Ascending aorta (tissue), 2 donors: ENCODE measurements at regions not wholly inside any gene's neighbourhood (a gene's known extent, or its start where the extent isn't known, plus 50 kb on each side); places are given as distances from the start of the nearest gene placed in this dataset.

ENCODE experiments used
- DNase-seq, 2 donors: peaks; one replicate each; pipeline ENCODE4 v3.0.0-alpha.2; 2019; ENCODE audit warnings: low spot score in 2 of 2
- H3K27ac ChIP-seq, 2 donors: fragments of 200-600 bp; sonication (generic); one replicate each; pipeline ENCODE4 v1.5.1; 2016 to 2017; ENCODE audit warnings: mild to moderate bottlenecking in 1 of 2
- H3K27me3 ChIP-seq: fragments of 200-600 bp; sonication (generic); one replicate; pipeline ENCODE4 v1.5.1; 2017
- H3K36me3 ChIP-seq, 2 donors: fragments of 200-600 bp; sonication (generic); one replicate each; pipeline ENCODE4 v1.5.1; 2016
- H3K4me1 ChIP-seq, 2 donors: fragments of 200-600 bp; sonication (generic); one replicate each; pipeline ENCODE4 v1.5.1; 2016 to 2017; ENCODE audit warnings: mild to moderate bottlenecking in 1 of 2
- H3K4me3 ChIP-seq, 2 donors: fragments of 200-600 bp; sonication (generic); one replicate each; pipeline ENCODE4 v1.5.1; 2016 to 2017; ENCODE audit warnings: mild to moderate bottlenecking in 1 of 2
- H3K9me3 ChIP-seq, 2 donors: fragments of 200-600 bp; sonication (generic); one replicate each; pipeline ENCODE4 v1.5.1; 2016
- intact Hi-C: fragments of 100-400 bp; cut with DNase I; formaldehyde crosslinking; loops from one replicate; pipeline ENCODE4 v1.15.1; 2023
- TF ChIP-seq, protein P1 (sequence below), 3 experiments: fragments of 200-600 bp in 2 of 3; fragments of 450-650 bp in 1 of 3; sonication (generic) in 2 of 3; IDR thresholded peaks; one replicate each; pipeline ENCODE4 v1.5.1; 2016 to 2019; ENCODE audit warnings: antibody characterized with exemption in 3 of 3, mild to moderate bottlenecking in 1 of 3, moderate library complexity in 1 of 3

DNA sequence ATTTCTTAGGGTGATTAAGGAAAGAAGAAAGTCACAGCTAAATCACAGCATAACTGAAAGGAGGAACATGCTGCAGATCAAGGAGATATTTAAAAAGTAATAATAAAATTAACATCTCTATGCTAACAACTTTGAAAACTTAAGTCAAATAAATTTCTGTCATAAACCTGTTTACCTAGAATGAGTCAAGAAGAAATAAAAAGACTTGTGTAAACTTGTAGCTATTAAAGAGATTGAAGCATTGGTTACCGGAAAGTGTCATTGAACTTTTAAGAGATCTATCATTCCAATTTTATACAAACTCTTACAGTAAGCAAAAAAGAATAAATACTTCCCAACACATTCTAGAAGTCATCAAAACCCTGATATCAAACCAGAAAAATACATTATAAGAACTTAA lies 520.1 kb upstream of the SYT4 start:
- no peaks in the 10 kb centered on the region for H3K27me3 ChIP-seq
- H3K36me3 ChIP-seq: no peaks in the 10 kb centered on the region
- H3K4me1 ChIP-seq: no peaks in the 10 kb centered on the region
- H3K9me3 ChIP-seq: no peaks in the 10 kb centered on the region
- TF ChIP-seq, protein P1, sequence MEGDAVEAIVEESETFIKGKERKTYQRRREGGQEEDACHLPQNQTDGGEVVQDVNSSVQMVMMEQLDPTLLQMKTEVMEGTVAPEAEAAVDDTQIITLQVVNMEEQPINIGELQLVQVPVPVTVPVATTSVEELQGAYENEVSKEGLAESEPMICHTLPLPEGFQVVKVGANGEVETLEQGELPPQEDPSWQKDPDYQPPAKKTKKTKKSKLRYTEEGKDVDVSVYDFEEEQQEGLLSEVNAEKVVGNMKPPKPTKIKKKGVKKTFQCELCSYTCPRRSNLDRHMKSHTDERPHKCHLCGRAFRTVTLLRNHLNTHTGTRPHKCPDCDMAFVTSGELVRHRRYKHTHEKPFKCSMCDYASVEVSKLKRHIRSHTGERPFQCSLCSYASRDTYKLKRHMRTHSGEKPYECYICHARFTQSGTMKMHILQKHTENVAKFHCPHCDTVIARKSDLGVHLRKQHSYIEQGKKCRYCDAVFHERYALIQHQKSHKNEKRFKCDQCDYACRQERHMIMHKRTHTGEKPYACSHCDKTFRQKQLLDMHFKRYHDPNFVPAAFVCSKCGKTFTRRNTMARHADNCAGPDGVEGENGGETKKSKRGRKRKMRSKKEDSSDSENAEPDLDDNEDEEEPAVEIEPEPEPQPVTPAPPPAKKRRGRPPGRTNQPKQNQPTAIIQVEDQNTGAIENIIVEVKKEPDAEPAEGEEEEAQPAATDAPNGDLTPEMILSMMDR (IDR thresholded peaks at IDR 0.05): no peak
- intact Hi-C loops: no loop called here
- no peak overlapping the region for H3K27ac ChIP-seq
- H3K4me3 ChIP-seq: no peak overlapping the region
- no peak for DNase-seq

GRCh38 chr18:43800584-43800983 lies 523.3 kb upstream of the SYT4 start:
- intact Hi-C loops: no loop called here

GRCh38 chr18:43805646-43806194 lies 528.4 kb upstream of the SYT4 start:
- no peaks in the 10 kb centered on the region for H3K36me3 ChIP-seq
- intact Hi-C loops: no loop called here
- TF ChIP-seq, protein P1 (IDR thresholded peaks at IDR 0.05): no peak
- H3K9me3 ChIP-seq: peaks cover 0 to 3% of the 10 kb centered on the region in 2 donors
- DNase-seq: no peak
- no peaks in the 10 kb centered on the region for H3K4me1 ChIP-seq
- H3K4me3 ChIP-seq: no peak overlapping the region
- H3K27ac ChIP-seq: no peak overlapping the region
- H3K27me3 ChIP-seq: no peaks in the 10 kb centered on the region

More at GRCh38 chr18:43800584-43800983, 523.3 kb upstream of the SYT4 start:
- no peak overlapping the region for H3K4me3 ChIP-seq
- no peaks in the 10 kb centered on the region for H3K27me3 ChIP-seq
- no peak for DNase-seq
- H3K27ac ChIP-seq: no peak overlapping the region
- H3K4me1 ChIP-seq: no peaks in the 10 kb centered on the region
- TF ChIP-seq, protein P1 (IDR thresholded peaks at IDR 0.05): no peak
- H3K9me3 ChIP-seq: peaks cover 0 to 3% of the 10 kb centered on the region in 2 donors
- no peaks in the 10 kb centered on the region for H3K36me3 ChIP-seq

GRCh38 chr18:43812627-43813026 lies 535.3 kb upstream of the SYT4 start:
- Histone ChIP-seq H3K4me1 (no peaks in the 10 kb centered on the region), H3K27me3 (no peaks in the 10 kb centered on the region), H3K9me3 (no peaks in the 10 kb centered on the region), H3K27ac (no peak overlapping the region), H3K36me3 (no peaks in the 10 kb centered on the region), H3K4me3 (no peak overlapping the region)
- TF ChIP-seq, protein P1 (IDR thresholded peaks at IDR 0.05): no peak
- no peak for DNase-seq
- intact Hi-C loops: no loop called here

GRCh38 chr18:43819397-43819796 lies 542.1 kb upstream of the SYT4 start:
- Histone ChIP-seq H3K27ac (no peak overlapping the region), H3K27me3 (no peaks in the 10 kb centered on the region), H3K9me3 (no peaks in the 10 kb centered on the region), H3K4me1 (no peaks in the 10 kb centered on the region), H3K4me3 (no peak overlapping the region), H3K36me3 (no peaks in the 10 kb centered on the region)
- TF ChIP-seq, protein P1 (IDR thresholded peaks at IDR 0.05): no peak
- intact Hi-C loops: no loop called here
- DNase-seq: no peak

DNA sequence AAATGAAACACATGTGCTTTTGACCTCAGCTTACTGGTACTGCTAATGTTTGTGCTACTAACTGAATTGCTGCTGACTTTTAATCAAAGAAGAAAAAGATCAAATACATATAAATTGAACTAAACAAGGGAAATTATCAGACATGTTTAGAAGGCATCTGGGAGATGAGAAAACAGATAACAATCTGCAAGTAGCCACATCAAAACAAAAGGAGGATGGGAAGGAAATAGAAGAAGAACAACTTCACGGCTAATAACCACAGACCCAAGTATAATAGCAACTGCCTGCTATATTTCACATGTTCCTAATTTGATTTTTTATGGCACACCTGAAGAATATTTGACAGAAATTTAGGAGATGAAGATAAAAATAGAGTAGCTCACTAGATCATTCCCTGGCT lies 542.6 kb upstream of the SYT4 start:
- H3K9me3 ChIP-seq: no peaks in the 10 kb centered on the region
- no peak overlapping the region for H3K27ac ChIP-seq
- intact Hi-C loops: no loop called here
- no peak overlapping the region for H3K4me3 ChIP-seq
- TF ChIP-seq, protein P1 (IDR thresholded peaks at IDR 0.05): no peak
- no peak for DNase-seq
- no peaks in the 10 kb centered on the region for H3K36me3 ChIP-seq
- H3K4me1 ChIP-seq: no peaks in the 10 kb centered on the region
- no peaks in the 10 kb centered on the region for H3K27me3 ChIP-seq
